ENCODE measurements at regions not wholly inside any gene's neighbourhood (a gene's known extent, or its start where the extent isn't known, plus 50 kb on each side); places are given as distances from the start of the nearest gene placed in this dataset.

DNA sequence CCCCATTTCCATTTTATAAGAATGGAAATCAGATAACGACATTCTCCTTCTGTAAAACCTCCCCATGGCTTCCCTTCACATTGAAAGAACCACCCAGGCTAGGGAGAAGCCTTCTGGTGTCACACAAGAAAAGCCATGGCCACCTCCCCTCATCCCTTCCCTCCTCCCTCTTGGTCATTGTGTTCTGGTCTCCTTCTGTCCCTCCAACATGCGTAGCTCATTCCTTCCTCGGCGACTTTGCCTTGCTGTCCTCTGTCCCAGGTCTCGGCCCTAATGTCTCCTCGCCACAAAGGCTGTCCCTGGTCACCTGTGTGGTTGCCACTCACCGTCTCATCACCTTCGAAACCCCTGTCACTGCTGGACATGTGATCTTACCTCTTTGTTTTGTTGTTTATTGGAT lies 193.9 kb downstream of the BCAS1 start:
- TF ChIP-seq, protein P1, sequence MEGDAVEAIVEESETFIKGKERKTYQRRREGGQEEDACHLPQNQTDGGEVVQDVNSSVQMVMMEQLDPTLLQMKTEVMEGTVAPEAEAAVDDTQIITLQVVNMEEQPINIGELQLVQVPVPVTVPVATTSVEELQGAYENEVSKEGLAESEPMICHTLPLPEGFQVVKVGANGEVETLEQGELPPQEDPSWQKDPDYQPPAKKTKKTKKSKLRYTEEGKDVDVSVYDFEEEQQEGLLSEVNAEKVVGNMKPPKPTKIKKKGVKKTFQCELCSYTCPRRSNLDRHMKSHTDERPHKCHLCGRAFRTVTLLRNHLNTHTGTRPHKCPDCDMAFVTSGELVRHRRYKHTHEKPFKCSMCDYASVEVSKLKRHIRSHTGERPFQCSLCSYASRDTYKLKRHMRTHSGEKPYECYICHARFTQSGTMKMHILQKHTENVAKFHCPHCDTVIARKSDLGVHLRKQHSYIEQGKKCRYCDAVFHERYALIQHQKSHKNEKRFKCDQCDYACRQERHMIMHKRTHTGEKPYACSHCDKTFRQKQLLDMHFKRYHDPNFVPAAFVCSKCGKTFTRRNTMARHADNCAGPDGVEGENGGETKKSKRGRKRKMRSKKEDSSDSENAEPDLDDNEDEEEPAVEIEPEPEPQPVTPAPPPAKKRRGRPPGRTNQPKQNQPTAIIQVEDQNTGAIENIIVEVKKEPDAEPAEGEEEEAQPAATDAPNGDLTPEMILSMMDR (IDR thresholded peaks at IDR 0.05; ENCODE audit: unreplicated experiment): no peak
- DNase-seq (ENCODE audit: low spot score): no peak
- Mint-ChIP-seq H3K4me3 (ENCODE audit: unreplicated experiment) (no peak overlapping the region), H3K36me3 (ENCODE audit: low read depth, unreplicated experiment) (no peaks in the 10 kb centered on the region), H3K27me3 (ENCODE audit: unreplicated experiment) (peaks cover 17% of the 10 kb centered on the region), H3K27ac (ENCODE audit: unreplicated experiment) (peak overlapping the region; percentile 39), H3K9me3 (ENCODE audit: unreplicated experiment) (peaks cover 4% of the 10 kb centered on the region), H3K4me1 (ENCODE audit: unreplicated experiment) (peaks cover 51% of the 10 kb centered on the region)

DNA sequence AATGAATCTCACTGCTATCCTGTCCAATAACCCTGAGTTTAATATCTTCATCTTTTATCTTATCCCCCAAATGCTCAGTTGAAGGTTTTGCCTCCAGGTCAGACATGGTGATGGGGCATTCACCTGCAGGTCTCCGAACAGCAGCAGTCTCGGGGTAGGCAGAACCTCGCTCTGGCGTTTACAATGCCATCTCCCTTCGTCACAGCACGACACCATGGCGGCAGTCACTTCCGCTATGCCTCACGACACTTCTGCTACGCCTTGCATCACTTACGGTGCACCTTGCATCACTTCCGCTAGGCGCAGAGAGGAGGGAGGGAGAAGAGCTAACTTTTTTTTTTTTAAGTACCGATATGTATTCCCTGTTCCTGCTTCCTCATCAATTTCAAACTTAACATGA lies 194.9 kb downstream of the BCAS1 start:
- TF ChIP-seq, protein P1 (IDR thresholded peaks at IDR 0.05; ENCODE audit: unreplicated experiment): no peak
- peaks cover 17% of the 10 kb centered on the region for H3K27me3 Mint-ChIP-seq (ENCODE audit: unreplicated experiment)
- DNase-seq (ENCODE audit: low spot score): no peak
- peaks cover 4% of the 10 kb centered on the region for H3K9me3 Mint-ChIP-seq (ENCODE audit: unreplicated experiment)
- peaks cover 54% of the 10 kb centered on the region for H3K4me1 Mint-ChIP-seq (ENCODE audit: unreplicated experiment)
- H3K36me3 Mint-ChIP-seq (ENCODE audit: low read depth, unreplicated experiment): no peaks in the 10 kb centered on the region
- H3K4me3 Mint-ChIP-seq (ENCODE audit: unreplicated experiment): no peak overlapping the region
- no peak overlapping the region for H3K27ac Mint-ChIP-seq (ENCODE audit: unreplicated experiment)

DNA sequence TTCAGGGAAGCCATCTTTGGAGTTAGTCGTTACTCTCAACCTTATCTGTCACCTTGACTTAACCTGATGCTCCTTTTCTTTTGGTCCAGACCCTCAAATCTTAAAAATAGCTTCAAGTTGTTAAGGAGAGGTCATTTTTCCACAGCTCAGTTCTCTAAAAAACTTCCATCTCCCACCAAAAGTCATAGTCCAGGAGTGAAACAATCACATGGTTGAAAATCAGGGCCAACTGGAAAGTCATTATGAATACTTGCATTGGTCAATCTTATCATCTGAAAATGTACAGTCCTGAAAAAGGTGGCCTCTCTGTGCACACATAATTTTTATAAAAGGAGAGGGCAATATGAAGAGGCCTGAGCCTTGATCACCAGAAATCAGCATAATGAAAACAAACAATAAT lies 195.7 kb downstream of the BCAS1 start:
- Mint-ChIP-seq H3K9me3 (ENCODE audit: unreplicated experiment) (peaks cover 4% of the 10 kb centered on the region), H3K36me3 (ENCODE audit: low read depth, unreplicated experiment) (no peaks in the 10 kb centered on the region), H3K27me3 (ENCODE audit: unreplicated experiment) (peaks cover 17% of the 10 kb centered on the region), H3K27ac (ENCODE audit: unreplicated experiment) (no peak overlapping the region), H3K4me1 (ENCODE audit: unreplicated experiment) (peaks cover 53% of the 10 kb centered on the region), H3K4me3 (ENCODE audit: unreplicated experiment) (no peak overlapping the region)
- TF ChIP-seq, protein P1 (IDR thresholded peaks at IDR 0.05; ENCODE audit: unreplicated experiment): no peak
- DNase-seq (ENCODE audit: low spot score): no peak

DNA sequence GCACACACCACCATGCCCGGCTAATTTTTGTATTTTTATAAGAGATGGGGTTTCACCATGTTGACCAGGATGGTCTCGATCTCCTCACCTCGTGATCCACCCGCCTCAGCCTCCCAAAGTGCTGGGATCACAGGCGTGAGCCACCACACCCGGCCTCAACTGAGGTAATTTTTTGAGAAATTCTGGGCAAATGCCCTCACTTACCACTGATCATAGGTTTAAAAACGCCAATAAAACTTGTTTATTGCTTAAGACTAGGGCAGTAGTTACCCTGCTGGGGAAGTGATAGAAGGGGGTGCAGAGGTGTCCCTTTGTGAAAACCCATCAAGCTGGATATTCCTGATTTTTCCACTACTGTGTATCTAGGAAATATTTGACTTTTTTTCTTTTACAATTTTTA lies 196.3 kb downstream of the BCAS1 start:
- Mint-ChIP-seq H3K36me3 (ENCODE audit: low read depth, unreplicated experiment) (no peaks in the 10 kb centered on the region), H3K4me3 (ENCODE audit: unreplicated experiment) (no peak overlapping the region), H3K27ac (ENCODE audit: unreplicated experiment) (no peak overlapping the region), H3K27me3 (ENCODE audit: unreplicated experiment) (peaks cover 17% of the 10 kb centered on the region), H3K9me3 (ENCODE audit: unreplicated experiment) (peaks cover 4% of the 10 kb centered on the region), H3K4me1 (ENCODE audit: unreplicated experiment) (peaks cover 51% of the 10 kb centered on the region)
- no peak for DNase-seq (ENCODE audit: low spot score)
- TF ChIP-seq, protein P1 (IDR thresholded peaks at IDR 0.05; ENCODE audit: unreplicated experiment): no peak

DNA sequence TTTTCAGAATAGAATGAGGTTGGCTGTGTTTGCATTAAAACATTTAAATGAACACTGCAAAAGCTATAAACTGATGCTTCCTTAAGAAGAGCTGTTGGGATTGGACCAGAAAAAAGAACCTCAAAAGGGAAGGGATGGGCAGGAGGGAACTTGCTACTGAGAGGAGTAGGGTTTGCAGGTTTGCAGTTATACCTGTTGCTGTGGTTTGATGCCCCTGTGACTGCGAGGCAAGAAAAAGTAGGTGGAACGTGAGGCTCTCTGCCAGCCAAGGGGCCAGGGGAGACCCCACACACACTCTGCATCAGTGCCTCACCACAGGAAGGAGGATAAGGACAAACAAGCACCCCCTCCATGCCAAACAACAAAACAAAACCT lies 197.2 kb downstream of the BCAS1 start:
- H3K9me3 Mint-ChIP-seq (ENCODE audit: unreplicated experiment): peaks cover 1% of the 10 kb centered on the region
- peaks cover 42% of the 10 kb centered on the region for H3K4me1 Mint-ChIP-seq (ENCODE audit: unreplicated experiment)
- no peak overlapping the region for H3K27ac Mint-ChIP-seq (ENCODE audit: unreplicated experiment)
- TF ChIP-seq, protein P1 (IDR thresholded peaks at IDR 0.05; ENCODE audit: unreplicated experiment): no peak
- H3K4me3 Mint-ChIP-seq (ENCODE audit: unreplicated experiment): no peak overlapping the region
- H3K27me3 Mint-ChIP-seq (ENCODE audit: unreplicated experiment): peaks cover 14% of the 10 kb centered on the region
- H3K36me3 Mint-ChIP-seq (ENCODE audit: low read depth, unreplicated experiment): no peaks in the 10 kb centered on the region
- DNase-seq (ENCODE audit: low spot score): no peak
